ENCODE measurements at regions not wholly inside any gene's neighbourhood (a gene's known extent, or its start where the extent isn't known, plus 50 kb on each side); places are given as distances from the start of the nearest gene placed in this dataset.
A peak's percentile ranks its signal among the peaks of the same experiment; 100 is the strongest.

- TF ChIP-seq PKNOX1 (IDR thresholded peaks at IDR 0.05): no peak
- TF ChIP-seq NR4A1 (CRISPR knock-in tag; IDR thresholded peaks at IDR 0.05): no peak
- no peak for TF ChIP-seq NR4A1 (tag; IDR thresholded peaks at IDR 0.05)
- TF ChIP-seq TRIM28 (IDR thresholded peaks at IDR 0.05): no peak
Measured at GRCh38 chr1:70556541-70556940, 145.5 kb downstream of the CTH start (continued).

- ChIA-PET CTCF (ENCODE audit: low intra/inter-chr PET ratio) (no interaction called here), POLR2A (interaction anchor here (0.6 kb wide), 1 partner anchor 412 kb away, joined by 4 read pairs; no protein-coding TSS in a partner anchor)
- intact Hi-C loops (cut with micrococcal nuclease): no loop called here
- Histone ChIP-seq H3K27ac (ENCODE audit: extremely low read depth, low read depth, low read length) (no peak overlapping the region), H3K4me2 (ENCODE audit: insufficient read depth, low read length) (no peak overlapping the region), H4K20me1 (replicated peaks; ENCODE audit: control insufficient read depth, insufficient read depth, low read length) (no peaks in the 10 kb centered on the region), H3K9ac (ENCODE audit: insufficient read depth in 1 of 2, low read depth in 2 of 2, low read length in 2 of 2) (no peak overlapping the region), H3K4me1 (replicated peaks in 1 of 2; ENCODE audit: control insufficient read depth in 2 of 2, insufficient read depth in 2 of 2, low read length in 2 of 2) (no peaks in the 10 kb centered on the region), H3K27me3 (ENCODE audit: control insufficient read depth in 2 of 2, insufficient read depth in 2 of 2, low read length in 2 of 2) (no peaks in the 10 kb centered on the region), H3K36me3 (ENCODE audit: control insufficient read depth, insufficient read depth, low read length) (no peaks in the 10 kb centered on the region), H3K79me2 (ENCODE audit: control insufficient read depth, insufficient read depth, low read length) (no peaks in the 10 kb centered on the region), H3K9me1 (ENCODE audit: control insufficient read depth, insufficient read depth, low read length) (no peaks in the 10 kb centered on the region), H2AFZ (ENCODE audit: low read depth, low read length) (no peak overlapping the region), H3K9me3 (replicated peaks; ENCODE audit: control insufficient read depth, insufficient read depth, low read depth, low read length) (no peaks in the 10 kb centered on the region), H3K4me3 (no peak overlapping the region)
- DNase-seq (ENCODE audit: extremely low read depth in 1 of 4, low spot score in 3 of 4): no peak
- in situ Hi-C loops (cut with MboI): no loop called here
- TF ChIP-seq TCF7L2 (IDR thresholded peaks at IDR 0.05; ENCODE audit: low read depth, low read length) (no peak), SMAD2 (IDR thresholded peaks at IDR 0.05; ENCODE audit: low read depth, low read length) (no peak), CEBPB (tag; IDR thresholded peaks at IDR 0.05) (peak; percentile 82), SMAD1 (IDR thresholded peaks at IDR 0.05; ENCODE audit: low read depth, low read length, partially characterized antibody) (no peak), CEBPG (CRISPR knock-in tag; IDR thresholded peaks at IDR 0.05) (peak; percentile 47), CEBPG (tag; conservative IDR thresholded peaks at IDR 0.05 in 1 of 2, IDR thresholded peaks at IDR 0.05 in 1 of 2) (peak in 1 of 2 experiments; percentile 82; a peak in 2 of 4 replicates), ZNF717 (CRISPR knock-in tag; IDR thresholded peaks at IDR 0.05) (no peak)
- no TSS peak for BruUV-seq (replicated peaks)
- no peak for ATAC-seq
- FAIRE-seq: no peak
- WGBS (ENCODE audit: insufficient coverage, low coverage, missing lambda C conversion rate): 21% methylated on average over 5 of the region's 5 CpGs
Measured at GRCh38 chr1:70567167-70567566, 156.1 kb downstream of the CTH start.

Measured in K562 (cell line).